Vagina (tissue), 2 donors: ENCODE measurements at regions not wholly inside any gene's neighbourhood (a gene's known extent, or its start where the extent isn't known, plus 50 kb on each side); places are given as distances from the start of the nearest gene placed in this dataset.
"Not testable (repeated sequence)": the region's sequence is repeated elsewhere in the genome, so short reads cannot be mapped to it uniquely, and the experiment has no call there.

Experiments
- DNase-seq, 2 donors: peaks; one replicate each; pipeline ENCODE4 v3.0.0-alpha.2; 2017; ENCODE audit errors: extremely low spot score in 2 of 2
- H3K27ac ChIP-seq: fragments of 200-600 bp; sonication (generic); one replicate; pipeline ENCODE4 v1.5.1; 2019
- H3K27me3 ChIP-seq: fragments of 200-600 bp; sonication (generic); one replicate; pipeline ENCODE4 v1.5.1; 2019
- H3K36me3 ChIP-seq, 2 donors: fragments of 200-600 bp; sonication (generic); one replicate each; pipeline ENCODE4 v1.5.1; 2017 to 2019
- H3K4me1 ChIP-seq: fragments of 200-600 bp; sonication (generic); one replicate; pipeline ENCODE4 v1.5.1; 2019
- H3K4me3 ChIP-seq, 2 donors: fragments of 200-600 bp; sonication (generic); 1 replicate in 1 of 2; 2 replicates in 1 of 2; pipeline ENCODE4 v1.5.1; 2016 to 2019
- H3K9me3 ChIP-seq: fragments of 200-600 bp; sonication (generic); one replicate; pipeline ENCODE4 v1.5.1; 2019
- POLR2A ChIP-seq, 2 donors: fragments of 450-650 bp; IDR thresholded peaks; one replicate each; pipeline ENCODE4 v1.6.1; 2017; ENCODE audit warnings: antibody characterized with exemption in 2 of 2, mild to moderate bottlenecking in 2 of 2, moderate library complexity in 2 of 2
- POLR2AphosphoS5 ChIP-seq, 2 donors: sonication (generic); formaldehyde crosslinking; IDR thresholded peaks; one replicate each; pipeline ENCODE4 v1.9.0; 2017; ENCODE audit warnings: antibody characterized with exemption in 2 of 2, mild to moderate bottlenecking in 2 of 2, low read depth in 1 of 2; ENCODE audit not compliant: insufficient read depth in 1 of 2
- intact Hi-C: fragments of 100-400 bp; cut with DNase I; formaldehyde crosslinking; loops from one replicate; pipeline ENCODE4 v1.15.1; 2023
- TF ChIP-seq, protein P1 (sequence below), 3 experiments: fragments of 450-650 bp in 2 of 3; fragments of 200-600 bp in 1 of 3; sonication (generic) in 1 of 3; IDR thresholded peaks; one replicate each; pipeline ENCODE4 v1.5.1; 2017 to 2019; ENCODE audit warnings: antibody characterized with exemption in 3 of 3, mild to moderate bottlenecking in 2 of 3, moderate library complexity in 2 of 3

DNA sequence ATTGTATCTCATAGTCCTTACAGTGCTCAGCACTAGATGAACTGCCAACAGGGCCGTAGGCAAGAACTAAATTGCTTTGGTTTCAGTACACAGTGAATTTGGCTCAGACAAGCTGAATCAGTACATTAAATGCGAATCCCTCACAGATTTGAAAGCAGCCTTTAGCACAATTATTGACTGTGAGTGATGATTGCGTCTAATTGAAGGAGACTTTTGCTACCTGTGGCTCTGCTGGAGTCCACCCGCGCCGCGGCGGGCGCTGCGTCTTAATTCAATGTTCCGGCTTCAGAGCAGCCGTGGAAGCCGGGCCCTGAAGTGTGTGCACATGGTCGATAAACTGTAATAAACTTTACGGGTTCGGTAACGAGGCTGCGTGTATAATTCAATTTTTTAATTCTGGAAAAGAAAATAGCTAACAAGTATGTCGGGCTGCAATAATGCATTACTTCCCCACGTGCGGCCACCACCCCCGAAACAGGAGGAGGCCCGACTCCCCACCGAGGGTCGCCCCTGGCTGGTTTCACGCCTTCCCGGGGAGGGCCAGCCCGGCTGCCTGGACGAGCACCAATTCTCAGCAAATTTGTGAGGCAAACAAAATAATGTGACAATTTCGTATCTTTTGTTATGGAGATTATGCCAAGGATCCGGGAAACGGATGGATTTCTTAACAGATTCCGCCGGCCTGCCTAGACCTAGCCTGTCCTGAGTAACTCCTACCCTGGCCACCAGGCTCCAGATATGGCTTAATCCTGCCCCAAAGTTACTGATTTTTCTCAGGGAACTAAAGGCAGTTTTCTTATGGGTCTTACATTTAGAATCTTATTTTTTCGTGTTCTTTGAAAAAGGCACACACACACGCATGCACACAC is 269.4 kb upstream of the IRX1 start:
- TF ChIP-seq POLR2A (IDR thresholded peaks at IDR 0.05): no peak
- no peak for TF ChIP-seq POLR2AphosphoS5 (IDR thresholded peaks at IDR 0.05; ENCODE audit: insufficient read depth in 1 of 2, low read depth in 1 of 2)
- TF ChIP-seq, protein P1, sequence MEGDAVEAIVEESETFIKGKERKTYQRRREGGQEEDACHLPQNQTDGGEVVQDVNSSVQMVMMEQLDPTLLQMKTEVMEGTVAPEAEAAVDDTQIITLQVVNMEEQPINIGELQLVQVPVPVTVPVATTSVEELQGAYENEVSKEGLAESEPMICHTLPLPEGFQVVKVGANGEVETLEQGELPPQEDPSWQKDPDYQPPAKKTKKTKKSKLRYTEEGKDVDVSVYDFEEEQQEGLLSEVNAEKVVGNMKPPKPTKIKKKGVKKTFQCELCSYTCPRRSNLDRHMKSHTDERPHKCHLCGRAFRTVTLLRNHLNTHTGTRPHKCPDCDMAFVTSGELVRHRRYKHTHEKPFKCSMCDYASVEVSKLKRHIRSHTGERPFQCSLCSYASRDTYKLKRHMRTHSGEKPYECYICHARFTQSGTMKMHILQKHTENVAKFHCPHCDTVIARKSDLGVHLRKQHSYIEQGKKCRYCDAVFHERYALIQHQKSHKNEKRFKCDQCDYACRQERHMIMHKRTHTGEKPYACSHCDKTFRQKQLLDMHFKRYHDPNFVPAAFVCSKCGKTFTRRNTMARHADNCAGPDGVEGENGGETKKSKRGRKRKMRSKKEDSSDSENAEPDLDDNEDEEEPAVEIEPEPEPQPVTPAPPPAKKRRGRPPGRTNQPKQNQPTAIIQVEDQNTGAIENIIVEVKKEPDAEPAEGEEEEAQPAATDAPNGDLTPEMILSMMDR (IDR thresholded peaks at IDR 0.05): no peak
- DNase-seq: no peak
- Histone ChIP-seq H3K9me3 (no peaks in the 10 kb centered on the region), H3K27ac (no peak overlapping the region), H3K4me3 (no peak overlapping the region), H3K4me1 (peaks cover 23% of the 10 kb centered on the region), H3K27me3 (no peaks in the 10 kb centered on the region), H3K36me3 (no peaks in the 10 kb centered on the region)
- intact Hi-C loops: no loop called here

DNA sequence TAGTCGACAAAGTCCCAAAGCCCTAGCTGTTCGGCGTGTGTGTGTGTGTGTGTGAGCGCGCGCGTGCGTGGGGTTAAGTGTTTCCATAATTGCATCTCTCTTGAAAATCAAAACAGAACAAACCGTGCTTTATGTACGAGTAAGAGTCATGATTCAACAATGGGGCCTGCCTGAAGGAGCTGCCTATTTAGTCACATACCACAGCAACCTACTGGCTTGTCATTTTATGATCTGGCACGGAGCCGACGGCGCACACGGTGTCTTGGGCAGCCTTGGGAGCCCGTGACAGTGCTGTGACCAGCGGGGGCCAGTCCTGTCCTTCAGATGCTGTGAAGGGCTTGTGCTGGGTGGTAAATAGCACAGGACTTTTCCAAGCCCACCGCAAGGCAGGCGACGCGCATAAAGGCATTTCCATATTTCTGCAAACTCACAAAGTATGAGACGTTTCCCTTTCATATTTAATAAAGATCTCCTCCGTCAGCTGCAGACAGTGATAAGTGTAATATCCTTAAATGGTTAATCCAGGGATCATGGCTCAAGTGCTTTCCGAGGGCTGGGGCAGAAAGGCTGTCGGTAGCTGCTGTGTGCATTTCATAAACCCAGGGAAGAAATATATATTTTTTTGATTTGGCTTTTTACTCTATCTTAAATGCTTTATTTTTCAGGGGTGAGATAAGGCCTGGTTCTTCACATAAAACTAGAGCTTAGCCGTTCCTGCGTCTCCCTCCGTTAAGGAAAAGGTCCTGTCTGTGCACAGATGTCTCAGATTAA is 270.2 kb upstream of the IRX1 start:
- no peaks in the 10 kb centered on the region for H3K36me3 ChIP-seq
- TF ChIP-seq, protein P1 (IDR thresholded peaks at IDR 0.05): no peak
- TF ChIP-seq POLR2A (IDR thresholded peaks at IDR 0.05) (no peak), POLR2AphosphoS5 (IDR thresholded peaks at IDR 0.05; ENCODE audit: insufficient read depth in 1 of 2, low read depth in 1 of 2) (no peak)
- no peaks in the 10 kb centered on the region for H3K27me3 ChIP-seq
- peaks cover 23% of the 10 kb centered on the region for H3K4me1 ChIP-seq
- H3K9me3 ChIP-seq: no peaks in the 10 kb centered on the region
- no peak for DNase-seq
- no peak overlapping the region for H3K4me3 ChIP-seq
- intact Hi-C loops: no loop called here
- no peak overlapping the region for H3K27ac ChIP-seq

DNA sequence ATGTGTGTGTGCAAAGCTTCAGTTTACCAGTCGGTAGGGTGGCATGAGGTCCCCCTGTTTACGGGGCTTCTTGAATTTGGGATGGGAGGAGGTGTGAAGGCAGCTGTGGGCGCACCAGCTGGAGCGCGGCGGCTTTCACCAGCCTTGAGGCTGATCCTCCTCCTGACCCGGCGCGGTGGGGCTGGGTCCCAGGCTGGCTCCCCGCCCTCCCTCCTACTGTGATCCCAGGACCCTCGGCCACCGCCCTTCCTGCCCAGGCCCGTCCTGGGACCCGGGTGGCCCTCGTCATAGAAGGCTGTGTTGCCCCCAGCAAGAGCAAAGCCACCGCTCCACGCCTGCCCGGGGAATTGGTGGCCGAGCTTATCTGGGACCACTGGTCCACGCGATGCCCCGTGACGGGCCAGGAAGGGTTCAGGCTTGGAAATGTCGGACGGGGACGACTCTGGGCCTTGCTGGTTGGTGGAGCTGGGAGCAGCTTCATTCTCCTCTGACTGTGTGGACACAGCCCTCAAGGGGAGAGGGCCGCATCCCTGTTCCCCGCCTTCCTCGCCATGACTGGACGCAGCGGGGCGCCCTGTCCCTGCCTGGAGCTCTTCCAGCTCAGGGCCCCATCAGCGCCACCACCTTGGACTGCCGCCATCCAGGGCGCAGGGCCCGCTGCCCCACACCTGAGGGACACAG is 271.1 kb upstream of the IRX1 start:
- TF ChIP-seq, protein P1 (IDR thresholded peaks at IDR 0.05): no peak
- no peak for TF ChIP-seq POLR2AphosphoS5 (IDR thresholded peaks at IDR 0.05; ENCODE audit: insufficient read depth in 1 of 2, low read depth in 1 of 2)
- no peak for TF ChIP-seq POLR2A (IDR thresholded peaks at IDR 0.05)
- Histone ChIP-seq H3K9me3 (no peaks in the 10 kb centered on the region), H3K36me3 (no peaks in the 10 kb centered on the region), H3K27me3 (no peaks in the 10 kb centered on the region), H3K4me3 (no peak overlapping the region), H3K27ac (no peak overlapping the region), H3K4me1 (peaks cover 23% of the 10 kb centered on the region)
- intact Hi-C loops: no loop called here
- no peak for DNase-seq

DNA sequence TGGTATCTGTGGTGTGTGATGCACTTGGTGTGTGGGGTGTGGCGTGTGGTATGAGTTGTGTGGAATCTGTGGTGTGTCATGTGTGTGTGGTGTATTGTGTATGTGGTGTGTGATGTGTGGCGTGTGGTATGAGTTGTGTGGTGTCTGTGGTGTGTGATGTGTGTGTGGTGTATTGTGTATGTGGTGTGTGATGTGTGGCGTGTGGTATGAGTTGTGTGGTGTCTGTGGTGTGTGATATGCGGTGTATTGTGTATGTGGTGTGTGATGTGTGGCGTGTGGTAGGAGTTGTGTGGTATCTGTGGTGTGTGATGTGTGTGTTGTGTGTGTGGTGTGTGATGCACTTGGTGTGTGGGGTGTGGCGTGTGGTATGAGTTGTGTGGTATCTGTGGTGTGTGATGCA is 271.7 kb upstream of the IRX1 start:
- peaks cover 23% of the 10 kb centered on the region for H3K4me1 ChIP-seq
- H3K36me3 ChIP-seq, H3K27ac ChIP-seq, intact Hi-C loops, H3K9me3 ChIP-seq, H3K27me3 ChIP-seq, DNase-seq, H3K4me3 ChIP-seq: not testable (repeated sequence)

DNA sequence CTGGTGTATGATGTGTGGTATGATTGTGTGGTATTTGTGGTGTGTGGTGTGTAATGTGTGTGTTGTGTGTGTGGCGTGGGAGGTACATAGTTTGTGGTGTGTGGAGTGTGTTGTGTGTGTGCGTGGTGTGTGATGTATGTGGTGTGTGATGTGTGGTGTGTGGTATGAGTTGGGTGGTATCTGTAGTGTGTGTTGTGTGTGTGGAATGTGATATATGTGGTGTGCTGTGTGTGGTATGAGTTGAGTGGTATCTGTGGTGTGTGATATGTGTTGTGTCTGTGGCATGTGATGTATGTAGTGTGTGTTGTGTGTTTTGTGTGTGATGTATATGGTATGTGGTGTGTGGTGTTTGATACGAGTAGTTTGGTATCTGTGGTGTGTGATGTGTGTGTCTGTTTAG is 272.5 kb upstream of the IRX1 start:
- intact Hi-C loops: no loop called here
- TF ChIP-seq, protein P1 (IDR thresholded peaks at IDR 0.05): no peak
- TF ChIP-seq POLR2A (IDR thresholded peaks at IDR 0.05) (no peak), POLR2AphosphoS5 (IDR thresholded peaks at IDR 0.05; ENCODE audit: insufficient read depth in 1 of 2, low read depth in 1 of 2) (no peak)
- H3K36me3 ChIP-seq: no peaks in the 10 kb centered on the region
- H3K4me1 ChIP-seq: peaks cover 23% of the 10 kb centered on the region
- H3K9me3 ChIP-seq: no peaks in the 10 kb centered on the region
- H3K27me3 ChIP-seq: no peaks in the 10 kb centered on the region
- no peak for DNase-seq
- H3K4me3 ChIP-seq: no peak overlapping the region
- no peak overlapping the region for H3K27ac ChIP-seq
